Epithelial cell of proximal tubule (primary cell): ENCODE measurements at regions not wholly inside any gene's neighbourhood (a gene's known extent, or its start where the extent isn't known, plus 50 kb on each side); places are given as distances from the start of the nearest gene placed in this dataset.

ENCODE experiments used
- DNase-seq: peaks from one replicate; pipeline ENCODE4 v3.0.0-alpha.2; 2011; ENCODE audit warnings: low read depth
- H3K4me3 ChIP-seq: 2 replicates; pipeline ENCODE4 v1.5.1; 2011; ENCODE audit warnings: low read depth, mild to moderate bottlenecking, low read length
- TF ChIP-seq, protein P1 (sequence below): conservative IDR thresholded peaks from 2 replicates; pipeline ENCODE4 v1.5.1; 2012; ENCODE audit warnings: low read depth, mild to moderate bottlenecking, low read length

- TF ChIP-seq, protein P1, sequence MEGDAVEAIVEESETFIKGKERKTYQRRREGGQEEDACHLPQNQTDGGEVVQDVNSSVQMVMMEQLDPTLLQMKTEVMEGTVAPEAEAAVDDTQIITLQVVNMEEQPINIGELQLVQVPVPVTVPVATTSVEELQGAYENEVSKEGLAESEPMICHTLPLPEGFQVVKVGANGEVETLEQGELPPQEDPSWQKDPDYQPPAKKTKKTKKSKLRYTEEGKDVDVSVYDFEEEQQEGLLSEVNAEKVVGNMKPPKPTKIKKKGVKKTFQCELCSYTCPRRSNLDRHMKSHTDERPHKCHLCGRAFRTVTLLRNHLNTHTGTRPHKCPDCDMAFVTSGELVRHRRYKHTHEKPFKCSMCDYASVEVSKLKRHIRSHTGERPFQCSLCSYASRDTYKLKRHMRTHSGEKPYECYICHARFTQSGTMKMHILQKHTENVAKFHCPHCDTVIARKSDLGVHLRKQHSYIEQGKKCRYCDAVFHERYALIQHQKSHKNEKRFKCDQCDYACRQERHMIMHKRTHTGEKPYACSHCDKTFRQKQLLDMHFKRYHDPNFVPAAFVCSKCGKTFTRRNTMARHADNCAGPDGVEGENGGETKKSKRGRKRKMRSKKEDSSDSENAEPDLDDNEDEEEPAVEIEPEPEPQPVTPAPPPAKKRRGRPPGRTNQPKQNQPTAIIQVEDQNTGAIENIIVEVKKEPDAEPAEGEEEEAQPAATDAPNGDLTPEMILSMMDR = no peak
- no peak for DNase-seq
- no peak overlapping the region for H3K4me3 ChIP-seq
These were observed 1416.4 kb downstream of the UQCRFS1 start for GRCh38 chr19:27796540-27796939.

DNA sequence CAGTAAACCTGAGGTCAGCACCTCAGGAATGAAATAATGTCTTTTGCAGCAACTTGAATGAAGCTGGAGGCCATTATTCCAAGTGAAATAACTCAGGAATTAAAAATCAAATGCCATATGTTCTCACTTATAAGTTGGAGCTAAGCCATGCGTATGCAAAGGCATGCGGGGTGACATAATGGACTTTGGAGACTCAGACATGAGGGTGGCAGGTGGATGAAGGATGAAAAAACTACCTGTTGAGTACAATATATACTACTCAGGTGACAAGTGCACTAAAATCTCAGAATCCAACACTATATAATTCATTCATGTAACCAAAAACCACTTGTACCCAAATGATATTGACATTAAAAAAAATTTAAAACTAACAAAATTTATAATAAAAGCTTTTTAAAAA is 1416.9 kb downstream of the UQCRFS1 start:
- DNase-seq = no peak
- TF ChIP-seq, protein P1 = no peak
- no peak overlapping the region for H3K4me3 ChIP-seq

GRCh38 chr19:27795369-27795768 is 1417.6 kb downstream of the UQCRFS1 start:
- TF ChIP-seq, protein P1 = no peak
- H3K4me3 ChIP-seq = peak overlapping the region; percentile 86
- DNase-seq = no peak

DNA sequence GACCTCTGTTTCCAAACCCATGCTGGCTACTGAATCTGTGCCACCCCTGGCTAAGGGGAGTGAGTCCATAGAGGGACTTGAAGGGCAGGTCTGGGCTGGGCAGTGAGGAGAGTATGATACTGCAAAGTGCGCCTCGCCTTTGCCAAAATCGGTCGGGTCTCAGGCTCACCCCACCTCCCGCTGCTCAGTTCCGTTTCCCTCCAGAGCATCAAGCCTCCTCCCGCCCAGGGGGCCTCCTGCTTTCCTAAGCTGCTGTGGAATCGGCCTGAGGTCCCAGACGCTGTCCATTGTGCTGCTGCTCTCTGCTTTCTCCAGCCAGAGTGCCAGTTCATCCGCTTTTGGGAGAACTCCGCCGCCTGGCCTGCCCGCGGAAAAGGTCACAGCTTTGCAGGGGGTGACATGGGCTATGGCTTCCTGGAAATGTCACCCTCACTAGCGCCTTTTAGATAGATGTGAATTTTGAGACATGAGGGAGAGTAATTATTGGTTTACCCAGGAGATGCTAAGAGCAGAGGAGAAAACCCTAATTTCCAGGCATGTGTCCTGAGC is 1418.4 kb downstream of the UQCRFS1 start:
- H3K4me3 ChIP-seq = peak overlapping the region; percentile 86
- TF ChIP-seq, protein P1 = no peak
- DNase-seq = no peak

GRCh38 chr19:27793644-27794493 is 1419.1 kb downstream of the UQCRFS1 start:
- H3K4me3 ChIP-seq = peak overlapping the region; percentile 86
- TF ChIP-seq, protein P1 = no peak
- DNase-seq = peak; percentile 69

GRCh38 chr19:27793128-27793643 is 1419.8 kb downstream of the UQCRFS1 start:
- H3K4me3 ChIP-seq = peak overlapping the region; percentile 86
- peak; percentile 35 for DNase-seq
- TF ChIP-seq, protein P1 = no peak
